HG02884 (cell line): ENCODE measurements at regions not wholly inside any gene's neighbourhood (a gene's known extent, or its start where the extent isn't known, plus 50 kb on each side); places are given as distances from the start of the nearest gene placed in this dataset.

Source experiments
- ATAC-seq: cut with Tn5 transposase; IDR thresholded peaks from one replicate; pipeline ENCODE4 v1.9.1; 2021; ENCODE audit warnings: mild to moderate bottlenecking, moderate library complexity; ENCODE audit not compliant: unreplicated experiment

DNA sequence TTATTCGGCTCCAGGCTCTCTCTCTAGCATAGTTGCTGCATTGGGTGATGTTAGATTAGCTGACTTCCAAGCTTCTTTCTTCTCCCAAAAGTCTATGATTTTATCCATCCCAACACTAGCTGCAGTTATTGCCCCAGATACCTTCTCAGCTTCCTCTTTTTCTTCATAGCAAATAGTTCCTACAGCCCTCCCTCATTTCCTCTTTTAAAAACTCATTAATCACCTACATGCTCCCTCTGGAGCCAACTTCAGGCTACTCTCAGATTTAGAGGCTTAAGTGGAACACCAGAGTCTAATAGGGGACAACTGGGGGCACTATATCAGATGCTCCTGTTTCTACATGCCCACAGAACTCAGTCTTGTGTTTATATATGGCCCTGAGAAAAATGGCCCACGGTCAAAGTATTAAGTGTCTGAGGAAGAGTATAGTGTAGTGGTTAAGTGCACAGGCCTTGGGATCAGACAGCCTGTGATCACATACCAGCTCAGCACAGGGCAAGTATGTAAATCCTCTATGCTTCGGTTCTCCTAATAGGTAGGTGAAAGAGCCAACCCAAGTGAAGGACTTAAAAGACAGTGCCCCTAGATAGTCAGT, 241.9 kb upstream of the SLC14A2 start:
- ATAC-seq: no peak

DNA sequence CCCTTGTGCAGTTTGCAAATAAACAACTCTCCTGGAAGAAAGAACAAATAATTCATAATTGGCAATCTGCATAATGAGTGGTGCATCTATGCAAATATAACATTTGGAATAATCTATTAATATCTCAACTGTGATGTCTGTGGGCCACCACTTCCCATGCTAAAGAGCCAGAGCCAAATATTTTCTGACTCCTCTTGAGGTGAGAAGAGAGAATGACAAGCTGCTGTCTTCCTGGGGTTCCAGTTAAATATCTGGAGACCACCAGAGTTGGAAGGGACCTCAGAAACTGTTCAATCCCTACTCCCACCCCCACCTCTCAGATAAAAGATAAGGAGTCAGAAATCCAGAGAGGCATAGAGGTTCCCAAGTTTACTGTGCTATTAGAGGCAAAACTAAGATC, 241.0 kb upstream of the SLC14A2 start:
- ATAC-seq: no peak

DNA sequence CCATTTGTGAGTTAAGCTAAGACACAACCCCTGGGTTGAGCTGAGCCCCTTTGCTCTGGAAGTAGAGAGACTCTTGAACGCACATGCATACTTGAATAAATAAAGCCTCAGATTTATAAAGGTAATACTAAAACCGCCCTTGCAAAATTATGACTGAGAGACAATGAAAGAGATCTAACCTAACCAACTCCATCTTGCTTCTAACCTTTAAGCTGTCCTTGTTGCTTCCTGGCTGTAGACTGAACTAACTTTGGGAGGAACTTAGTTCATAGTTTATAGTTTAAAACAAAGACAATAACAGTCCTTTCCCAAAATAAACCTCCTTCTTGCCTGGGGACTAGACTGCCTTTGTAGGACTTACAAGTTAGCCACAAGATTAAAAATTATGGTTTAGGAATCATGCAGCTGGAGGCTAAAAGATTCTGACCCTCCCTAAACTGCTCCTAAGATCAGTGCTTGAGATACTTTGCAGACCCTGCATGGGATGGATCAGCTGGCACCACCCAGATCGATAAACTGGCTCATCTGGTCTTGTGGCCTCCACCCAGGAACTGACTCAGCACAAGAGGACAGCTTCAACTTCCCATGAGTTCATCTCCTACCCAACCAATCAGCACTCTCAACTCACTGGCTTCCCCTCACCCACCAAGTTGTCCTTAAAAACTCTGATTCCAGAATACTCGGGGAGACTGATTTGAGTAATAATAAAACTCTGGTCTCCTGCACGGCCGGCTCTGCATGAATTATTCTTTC, 240.2 kb upstream of the SLC14A2 start:
- no peak for ATAC-seq

DNA sequence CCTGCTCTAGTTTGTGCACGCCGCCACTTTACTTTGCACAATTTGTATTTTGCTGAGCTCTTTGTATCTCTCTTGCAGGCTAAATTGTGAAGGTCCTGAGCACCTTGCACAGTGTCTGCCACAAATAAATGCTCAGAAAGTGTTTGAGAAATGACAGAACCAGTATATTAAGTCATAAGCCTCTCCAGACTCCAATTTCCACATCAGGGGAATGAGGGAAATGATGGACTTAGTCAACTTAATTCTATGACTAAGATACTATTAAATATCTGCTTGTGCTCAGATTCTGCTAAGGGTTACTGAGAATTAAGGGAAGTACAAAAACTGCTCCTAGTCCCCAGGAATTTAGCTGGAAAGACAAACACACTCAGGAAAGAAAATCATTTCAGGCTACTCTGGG, 239.1 kb upstream of the SLC14A2 start:
- no peak for ATAC-seq

GRCh38 chr18:45378308-45378707, 237.0 kb upstream of the SLC14A2 start:
- ATAC-seq: no peak

- no peak for ATAC-seq
Measured at GRCh38 chr18:45378933-45379332, 236.3 kb upstream of the SLC14A2 start.

DNA sequence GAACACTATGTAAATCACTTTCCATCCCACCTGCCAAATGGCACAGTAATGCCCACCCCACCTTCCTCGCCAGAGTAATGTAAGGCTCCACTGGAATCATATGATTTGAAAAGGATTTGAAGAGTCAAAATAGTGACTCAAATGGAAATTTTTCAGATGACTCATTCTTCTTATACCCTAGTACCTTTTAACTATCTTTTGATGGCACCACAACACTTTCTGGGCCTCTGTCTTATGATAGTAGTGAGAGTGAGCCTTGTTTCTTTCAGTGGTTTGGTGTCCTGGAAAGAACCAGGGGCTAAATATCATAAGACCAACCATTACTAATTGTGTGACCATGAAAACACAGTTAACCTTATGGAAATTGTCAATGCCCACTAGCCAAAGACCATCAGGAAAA, 235.4 kb upstream of the SLC14A2 start:
- ATAC-seq: peak; percentile 82

GRCh38 chr18:45381282-45381681, 234.0 kb upstream of the SLC14A2 start:
- no peak for ATAC-seq

DNA sequence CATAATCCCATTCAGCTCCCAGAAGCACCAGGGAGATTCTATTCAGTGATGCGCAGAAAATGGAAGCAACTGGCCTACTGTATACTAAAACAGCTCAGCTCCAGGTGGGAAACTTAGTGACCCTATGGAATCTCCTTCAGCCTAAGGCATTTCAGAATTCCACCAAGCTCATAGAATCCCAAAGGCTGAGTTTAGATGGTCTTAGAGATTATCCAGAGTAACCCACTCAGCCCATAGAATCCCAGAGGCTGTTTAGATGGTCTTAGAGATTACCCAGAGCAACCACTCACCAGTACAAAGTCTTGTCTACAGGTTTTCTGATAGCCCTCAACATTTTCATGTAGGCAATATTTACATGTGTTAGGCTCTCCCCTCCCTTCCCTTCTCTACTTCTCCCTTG, 232.0 kb upstream of the SLC14A2 start:
- no peak for ATAC-seq

GRCh38 chr18:45384137-45384961, 230.9 kb upstream of the SLC14A2 start:
- no peak for ATAC-seq

DNA sequence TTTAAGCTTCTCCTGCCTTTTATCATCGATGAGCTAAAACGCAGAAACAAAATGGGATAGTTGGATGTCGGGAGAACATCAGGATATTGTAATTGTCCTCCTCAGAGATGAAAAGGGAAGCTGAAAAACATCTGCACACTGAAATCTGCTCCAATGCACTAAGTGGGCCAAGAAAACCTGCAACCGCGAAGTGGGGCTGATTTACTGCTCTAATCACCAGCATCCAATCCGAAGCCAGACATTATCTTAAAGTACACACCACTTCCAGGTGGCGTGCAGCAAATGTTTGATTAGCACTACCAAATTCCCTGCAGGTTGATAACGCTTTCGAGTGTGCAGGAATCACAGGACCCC, 230.3 kb upstream of the SLC14A2 start:
- ATAC-seq: no peak

GRCh38 chr18:45386041-45386655, 229.1 kb upstream of the SLC14A2 start:
- ATAC-seq: no peak

DNA sequence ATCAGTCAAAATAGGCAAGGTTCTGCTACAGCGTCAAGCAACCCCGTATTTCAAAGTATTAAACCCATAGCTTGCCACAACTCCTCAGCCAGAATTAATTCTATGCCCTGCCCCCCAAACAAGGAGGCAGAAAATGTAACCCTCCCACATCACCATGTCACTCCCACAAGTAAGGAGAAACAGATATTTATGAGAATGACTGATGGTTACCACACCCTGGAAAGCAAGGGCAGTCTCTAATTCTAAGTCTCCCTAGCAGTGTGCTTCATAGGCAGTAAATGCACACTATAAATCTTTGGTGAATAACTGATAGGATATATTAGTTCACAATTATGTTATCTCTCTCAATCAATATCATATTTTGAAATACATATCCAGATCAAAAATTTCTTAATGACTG, 228.0 kb upstream of the SLC14A2 start:
- no peak for ATAC-seq

- ATAC-seq: no peak
Measured at GRCh38 chr18:45398448-45398847, 216.8 kb upstream of the SLC14A2 start.

DNA sequence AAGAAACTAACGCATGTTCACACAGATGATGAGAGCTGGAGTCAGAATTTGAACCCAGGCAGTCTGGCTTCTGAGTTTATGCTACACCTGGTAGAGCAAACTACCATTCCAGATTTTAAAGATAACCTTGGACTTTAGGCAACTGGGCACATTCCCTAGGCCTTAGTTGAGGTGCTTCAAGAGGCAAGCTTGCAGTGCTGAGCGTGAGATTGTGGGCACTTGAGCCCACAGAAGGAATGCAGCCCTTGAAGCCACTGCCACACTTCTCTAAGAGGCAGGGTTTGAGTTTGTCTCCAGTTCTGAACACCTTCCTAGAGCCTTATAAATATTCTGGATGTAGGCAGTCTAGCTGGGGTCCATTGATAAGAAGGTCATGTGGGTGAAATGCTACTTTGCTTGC, 216.1 kb upstream of the SLC14A2 start:
- ATAC-seq: no peak

DNA sequence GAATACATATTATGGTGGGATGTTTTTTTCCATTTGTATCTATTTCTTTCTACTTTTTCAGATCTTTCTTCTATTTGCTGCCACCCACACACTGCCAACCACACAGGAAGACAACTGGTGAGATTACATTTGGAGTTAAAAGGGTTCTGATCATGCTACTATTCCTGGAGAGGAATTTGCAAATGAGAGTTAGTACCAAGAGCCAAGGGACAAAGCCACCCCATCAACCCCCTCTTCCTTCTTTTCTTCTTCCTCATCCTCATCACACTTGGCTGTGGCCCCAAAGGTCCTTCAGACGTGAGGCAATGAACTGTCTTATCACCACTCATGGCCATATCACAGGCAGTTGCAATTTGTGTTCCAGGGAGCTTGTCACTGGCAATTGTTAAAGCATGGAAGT, 215.6 kb upstream of the SLC14A2 start:
- no peak for ATAC-seq

DNA sequence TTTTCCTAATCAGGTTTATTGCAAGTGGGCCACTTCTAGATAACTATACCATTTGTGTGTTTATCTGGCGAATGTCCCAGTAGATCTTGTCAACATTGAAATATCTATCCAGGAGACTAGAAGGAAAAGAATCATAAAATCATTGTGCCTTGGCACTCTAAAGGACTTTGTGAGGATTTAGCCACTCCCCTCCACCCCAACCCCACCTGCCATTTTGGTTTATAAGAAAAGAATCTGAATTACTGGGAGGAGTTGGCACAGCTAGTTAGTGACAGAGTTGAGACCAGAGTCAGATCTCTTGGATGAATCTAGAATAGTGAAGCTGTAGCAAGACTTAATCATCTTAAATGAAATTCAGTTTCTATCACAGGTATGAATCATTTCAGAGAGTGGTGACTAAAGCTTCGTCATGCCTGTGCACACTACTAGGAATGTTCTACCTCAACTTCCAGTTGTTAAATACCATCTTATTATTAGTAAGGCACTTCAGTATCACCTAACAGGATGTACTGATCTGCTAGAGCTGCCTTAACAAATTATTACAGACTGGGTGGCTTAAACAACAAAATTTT, 212.7 kb upstream of the SLC14A2 start:
- ATAC-seq: no peak

DNA sequence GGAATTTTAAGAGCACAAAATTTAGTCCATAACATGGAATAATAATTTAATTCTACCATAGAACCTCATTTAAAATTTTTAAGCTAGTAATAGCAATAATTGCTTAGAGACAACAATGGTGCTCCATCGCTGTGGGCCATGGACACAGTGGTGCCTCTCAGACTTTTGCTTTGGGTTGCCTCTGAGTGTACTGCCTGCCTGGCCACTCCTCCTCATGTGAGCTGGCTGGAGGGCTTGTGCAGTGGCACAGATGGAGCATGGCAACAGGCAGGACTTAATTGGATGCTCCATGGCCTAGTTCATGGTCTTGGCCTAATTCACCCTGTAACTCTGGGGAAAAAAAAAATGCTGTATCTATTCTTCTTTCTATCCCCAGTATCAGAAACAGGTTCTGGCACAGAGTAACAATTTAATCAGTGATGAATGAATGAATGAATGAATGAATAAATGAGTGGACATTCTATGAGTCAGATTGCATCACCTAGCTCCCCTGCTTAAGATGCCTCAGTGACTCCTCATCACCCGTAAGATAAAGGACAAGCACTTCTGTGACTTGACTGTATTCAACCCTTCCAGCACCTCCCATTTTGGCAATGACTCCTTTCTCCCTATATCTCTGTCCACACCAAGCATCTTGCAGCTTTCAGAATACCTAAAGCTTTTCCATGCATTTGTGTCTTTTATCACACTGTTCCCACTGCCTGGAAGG, 211.8 kb upstream of the SLC14A2 start:
- ATAC-seq: no peak

GRCh38 chr18:45408218-45408617, 207.1 kb upstream of the SLC14A2 start:
- no peak for ATAC-seq

DNA sequence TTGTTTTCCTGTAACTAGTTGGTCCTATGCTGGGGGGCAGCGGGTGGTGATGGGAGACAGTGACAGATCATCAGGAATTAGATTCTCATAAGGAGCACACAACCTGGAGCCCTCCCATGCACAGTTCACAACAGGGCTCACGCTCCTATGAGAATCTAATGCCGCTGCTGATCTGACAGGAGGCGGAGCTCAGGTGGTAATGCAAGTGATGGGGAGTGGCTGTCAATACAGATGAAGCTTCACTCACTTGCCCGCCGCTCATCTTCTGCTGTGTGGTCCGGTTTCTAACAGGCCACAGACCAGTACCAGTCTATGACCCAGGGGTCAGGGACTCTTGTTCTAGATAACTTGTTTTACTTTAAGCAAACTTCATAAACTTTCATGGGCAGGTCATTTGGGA, 205.3 kb upstream of the SLC14A2 start:
- ATAC-seq: no peak

GRCh38 chr18:45412577-45412976, 202.7 kb upstream of the SLC14A2 start:
- ATAC-seq: no peak
